OCI-LY7 (cell line): ENCODE measurements at regions not wholly inside any gene's neighbourhood (a gene's known extent, or its start where the extent isn't known, plus 50 kb on each side); places are given as distances from the start of the nearest gene placed in this dataset.

ENCODE experiments used
- CTCF ChIP-seq: fragments of 200-600 bp; sonication (generic); conservative IDR thresholded peaks from 2 replicates; pipeline ENCODE4 v1.5.1; 2014; ENCODE audit warnings: mild to moderate bottlenecking, antibody characterized with exemption, low read length, moderate library complexity, mixed read lengths
- EZH2phosphoT487 ChIP-seq: fragments of 200-600 bp; sonication (generic); IDR thresholded peaks from 2 replicates; pipeline ENCODE4 v1.6.1; 2018; ENCODE audit warnings: low read depth, borderline replicate concordance, mild to moderate bottlenecking, mixed run types, antibody characterized with exemption, low read length, moderate library complexity, mixed read lengths

DNA sequence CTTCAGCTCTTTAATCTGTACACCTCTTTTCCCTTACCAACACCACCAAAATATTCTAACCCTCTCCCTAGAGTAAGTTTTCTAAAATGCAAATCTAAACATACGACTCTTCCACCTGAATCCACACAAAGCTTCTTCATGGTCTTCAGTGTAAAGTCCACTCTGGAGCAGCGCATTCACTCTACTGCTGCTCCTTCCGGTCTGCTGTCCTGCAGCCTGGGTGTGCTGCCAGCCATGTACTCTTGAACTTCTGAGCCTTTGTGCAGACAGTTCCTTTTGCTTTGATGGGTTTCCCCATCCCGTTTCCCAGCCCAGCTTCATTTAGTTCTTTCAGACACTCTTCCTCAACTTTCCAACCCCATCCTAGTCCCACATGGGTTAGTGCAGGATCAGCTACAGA is 108.7 kb upstream of the SGK1 start:
- TF ChIP-seq CTCF (no peak), EZH2phosphoT487 (no peak)
